ENCODE measurements at regions not wholly inside any gene's neighbourhood (a gene's known extent, or its start where the extent isn't known, plus 50 kb on each side); places are given as distances from the start of the nearest gene placed in this dataset.

GRCh38 chr2:145930318-145930717 lies 1410.4 kb upstream of the ZEB2 start (continued):
- TF ChIP-seq REST (IDR thresholded peaks at IDR 0.05; ENCODE audit: low read depth), result no peak
- no peak for TF ChIP-seq CBX3 (IDR thresholded peaks at IDR 0.05; ENCODE audit: low read depth)
- TF ChIP-seq TCF7L2 (IDR thresholded peaks at IDR 0.05; ENCODE audit: borderline replicate concordance, extremely low read depth, insufficient read depth, insufficient read length), result no peak

GRCh38 chr2:145927131-145927950 lies 1407.4 kb upstream of the ZEB2 start:
- H3K4me2 ChIP-seq (ENCODE audit: low read length), result no peak overlapping the region
- no peak for TF ChIP-seq RAD21 (IDR thresholded peaks at IDR 0.05; ENCODE audit: low read depth)
- TF ChIP-seq SIN3A (IDR thresholded peaks at IDR 0.05; ENCODE audit: low read depth), result no peak
- TF ChIP-seq TCF7L2 (IDR thresholded peaks at IDR 0.05; ENCODE audit: borderline replicate concordance, extremely low read depth, insufficient read depth, insufficient read length), result no peak
- no peak for TF ChIP-seq ZNF274 (IDR thresholded peaks at IDR 0.05; ENCODE audit: low read depth, low read length)
- no peak for TF ChIP-seq ATF3 (IDR thresholded peaks at IDR 0.05)
- no peak for TF ChIP-seq CBX3 (IDR thresholded peaks at IDR 0.05; ENCODE audit: low read depth)
- no peak for TF ChIP-seq MAX (IDR thresholded peaks at IDR 0.05)
- TF ChIP-seq JUND (IDR thresholded peaks at IDR 0.05), result no peak
- no peak for TF ChIP-seq SRF (IDR thresholded peaks at IDR 0.05; ENCODE audit: low read depth)
- no peak for TF ChIP-seq POLR2AphosphoS5 (IDR thresholded peaks at IDR 0.05; ENCODE audit: low read depth, low read length)
- no peak for TF ChIP-seq YY1 (IDR thresholded peaks at IDR 0.05; ENCODE audit: extremely low read depth, insufficient replicate concordance, low read depth, low read length)
- no peak for TF ChIP-seq SP1 (IDR thresholded peaks at IDR 0.05; ENCODE audit: low read depth)
- H3K27ac ChIP-seq (ENCODE audit: low read depth, low read length), result no peak overlapping the region
- no peaks in the 10 kb centered on the region for H3K9me3 ChIP-seq (ENCODE audit: control insufficient read depth in 1 of 2, insufficient read depth in 1 of 2, low read depth in 1 of 2, low read length in 2 of 2)
- H3K27me3 ChIP-seq (ENCODE audit: insufficient read depth, low read length), result no peaks in the 10 kb centered on the region
- no peak for DNase-seq (ENCODE audit: low read depth, low spot score)
- RAD21 ChIA-PET (ENCODE audit: low non-redundant PET in 1 of 2, low total read pairs in 2 of 2, uncharacterized antibody in 2 of 2, unreplicated experiment in 2 of 2), result no interaction called here
- no peak overlapping the region for H3K4me3 ChIP-seq (replicated peaks in 1 of 2; ENCODE audit: low read depth in 1 of 2, low read length in 2 of 2)
- H3K9ac ChIP-seq (ENCODE audit: low read length), result no peak overlapping the region
- POLR2A ChIA-PET, result no interaction called here
- H3K4me1 ChIP-seq (ENCODE audit: control insufficient read depth in 1 of 2, insufficient read depth in 2 of 2, low read length in 2 of 2), result no peaks in the 10 kb centered on the region
- H3K9me2 ChIP-seq (ENCODE audit: insufficient read depth), result no peaks in the 10 kb centered on the region
- CTCF ChIA-PET, result no interaction called here
- no peaks in the 10 kb centered on the region for H3K79me2 ChIP-seq (ENCODE audit: insufficient read depth, low read length)
- no peak overlapping the region for H2AFZ ChIP-seq (ENCODE audit: low read depth, low read length, poor library complexity, severe bottlenecking)
- intact Hi-C loops (cut with micrococcal nuclease), result no loop called here
- ATAC-seq, result no peak
- BruUV-seq (replicated peaks), result no TSS peak
- no peaks in the 10 kb centered on the region for H4K20me1 ChIP-seq (ENCODE audit: insufficient read depth)
- no peaks in the 10 kb centered on the region for H3K36me3 ChIP-seq (ENCODE audit: control insufficient read depth in 1 of 2, insufficient read depth in 2 of 2, low read length in 2 of 2)
